22Rv1 (cell line): ENCODE measurements at regions not wholly inside any gene's neighbourhood (a gene's known extent, or its start where the extent isn't known, plus 50 kb on each side); places are given as distances from the start of the nearest gene placed in this dataset.

ENCODE experiments used
- ZFX ChIP-seq: fragments of 450-650 bp; IDR thresholded peaks from 2 replicates; pipeline ENCODE4 v1.6.1; 2017; ENCODE audit warnings: antibody characterized with exemption, borderline replicate concordance
- TF ChIP-seq, protein P1 (sequence below): fragments of 450-650 bp; IDR thresholded peaks from 2 replicates; pipeline ENCODE4 v1.5.1; 2017; ENCODE audit warnings: mild to moderate bottlenecking

DNA sequence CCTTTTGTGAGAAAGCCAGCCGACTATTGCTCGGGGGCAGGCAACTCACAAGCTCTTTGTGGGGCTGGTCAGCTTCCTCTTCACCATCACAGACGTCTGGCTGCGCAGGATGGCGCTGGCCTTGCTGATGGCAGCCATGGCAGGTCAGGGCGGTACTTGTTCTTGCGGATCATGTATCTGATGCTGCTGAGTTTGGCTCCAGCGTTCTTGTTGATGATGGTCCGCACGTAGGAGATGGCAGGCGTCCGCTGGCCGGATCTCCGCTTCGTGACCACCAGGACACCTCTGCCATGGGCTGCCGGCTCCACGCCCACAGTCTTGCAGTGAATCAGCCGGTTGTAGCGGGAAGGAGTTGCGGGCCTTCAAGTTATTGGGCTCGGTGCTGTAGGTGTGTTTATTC lies 67.9 kb upstream of the SLC7A14 start:
- TF ChIP-seq, protein P1, sequence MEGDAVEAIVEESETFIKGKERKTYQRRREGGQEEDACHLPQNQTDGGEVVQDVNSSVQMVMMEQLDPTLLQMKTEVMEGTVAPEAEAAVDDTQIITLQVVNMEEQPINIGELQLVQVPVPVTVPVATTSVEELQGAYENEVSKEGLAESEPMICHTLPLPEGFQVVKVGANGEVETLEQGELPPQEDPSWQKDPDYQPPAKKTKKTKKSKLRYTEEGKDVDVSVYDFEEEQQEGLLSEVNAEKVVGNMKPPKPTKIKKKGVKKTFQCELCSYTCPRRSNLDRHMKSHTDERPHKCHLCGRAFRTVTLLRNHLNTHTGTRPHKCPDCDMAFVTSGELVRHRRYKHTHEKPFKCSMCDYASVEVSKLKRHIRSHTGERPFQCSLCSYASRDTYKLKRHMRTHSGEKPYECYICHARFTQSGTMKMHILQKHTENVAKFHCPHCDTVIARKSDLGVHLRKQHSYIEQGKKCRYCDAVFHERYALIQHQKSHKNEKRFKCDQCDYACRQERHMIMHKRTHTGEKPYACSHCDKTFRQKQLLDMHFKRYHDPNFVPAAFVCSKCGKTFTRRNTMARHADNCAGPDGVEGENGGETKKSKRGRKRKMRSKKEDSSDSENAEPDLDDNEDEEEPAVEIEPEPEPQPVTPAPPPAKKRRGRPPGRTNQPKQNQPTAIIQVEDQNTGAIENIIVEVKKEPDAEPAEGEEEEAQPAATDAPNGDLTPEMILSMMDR = no peak
- no peak for TF ChIP-seq ZFX
